HepG2 (cell line): ENCODE measurements at regions not wholly inside any gene's neighbourhood (a gene's known extent, or its start where the extent isn't known, plus 50 kb on each side); places are given as distances from the start of the nearest gene placed in this dataset.
A peak's percentile ranks its signal among the peaks of the same experiment; 100 is the strongest.

ENCODE experiments used
- CBX1 ChIP-seq: IDR thresholded peaks from one replicate; pipeline ENCODE4 v1.6.1; 2016; ENCODE audit warnings: antibody characterized with exemption, low read depth
- DR1 ChIP-seq: sonication (generic); formaldehyde crosslinking; IDR thresholded peaks from 2 replicates; pipeline ENCODE4 v1.8.0; 2021; ENCODE audit warnings: mild to moderate bottlenecking, missing genetic modification reagents, inconsistent platforms
- ETV6 ChIP-seq: sonication (generic); formaldehyde crosslinking; conservative IDR thresholded peaks from 2 replicates; pipeline ENCODE4 v1.4.0; 2020; ENCODE audit warnings: missing genetic modification reagents
- FOXO1 ChIP-seq: sonication (generic); formaldehyde crosslinking; IDR thresholded peaks from 2 replicates; pipeline ENCODE4 v1.4.0; 2020; ENCODE audit warnings: missing genetic modification reagents
- GPN1 ChIP-seq: sonication (generic); formaldehyde crosslinking; IDR thresholded peaks from 2 replicates; pipeline ENCODE4 v1.5.1; 2020; ENCODE audit warnings: missing genetic modification reagents, borderline replicate concordance
- IRF2 ChIP-seq: IDR thresholded peaks from 2 replicates; pipeline ENCODE4 v1.6.1; 2018; ENCODE audit warnings: missing genetic modification reagents, missing compliant biosample characterization
- MAZ ChIP-seq, 2 experiments: sonication (generic) in 1 of 2; formaldehyde crosslinking in 1 of 2; IDR thresholded peaks; 2 replicates each; pipeline versions ENCODE4 v1.5.0 to v1.6.1; 2012 to 2020; ENCODE audit warnings: low read depth in 2 of 2, mild to moderate bottlenecking in 2 of 2, borderline replicate concordance in 1 of 2, improper control_type of control experiment in 1 of 2, low read length in 1 of 2, missing genetic modification reagents in 1 of 2, moderate library complexity in 1 of 2
- MZF1 ChIP-seq: sonication (generic); formaldehyde crosslinking; IDR thresholded peaks from 2 replicates; pipeline ENCODE4 v1.8.1; 2023; ENCODE audit warnings: mild to moderate bottlenecking, missing genetic modification reagents, borderline replicate concordance
- NONO ChIP-seq, 2 experiments: fragments of 450-650 bp in 1 of 2; sonication (generic) in 1 of 2; formaldehyde crosslinking in 1 of 2; IDR thresholded peaks in 1 of 2; conservative IDR thresholded peaks in 1 of 2; 2 replicates each; pipeline versions ENCODE4 v1.6.1 to v1.8.0; 2017 to 2022; ENCODE audit warnings: mild to moderate bottlenecking in 1 of 2, missing genetic modification reagents in 1 of 2, moderate library complexity in 1 of 2
- NR2F6 ChIP-seq, 2 experiments: IDR thresholded peaks; 2 replicates each; pipeline ENCODE4 v1.6.1; 2016; ENCODE audit warnings: antibody characterized with exemption in 1 of 2, mild to moderate bottlenecking in 1 of 2
- PHF20 ChIP-seq: sonication (generic); formaldehyde crosslinking; IDR thresholded peaks from 2 replicates; pipeline ENCODE4 v1.5.0; 2020; ENCODE audit warnings: mild to moderate bottlenecking, missing genetic modification reagents
- TRAFD1 ChIP-seq: sonication (generic); formaldehyde crosslinking; IDR thresholded peaks from 2 replicates; pipeline ENCODE4 v1.5.1; 2020; ENCODE audit warnings: missing genetic modification reagents, mild to moderate bottlenecking, borderline replicate concordance
- XBP1 ChIP-seq: sonication (generic); formaldehyde crosslinking; IDR thresholded peaks from 2 replicates; pipeline ENCODE4 v1.5.0; 2020; ENCODE audit warnings: missing genetic modification reagents
- ZFYVE20 ChIP-seq: sonication (generic); formaldehyde crosslinking; IDR thresholded peaks from 2 replicates; pipeline ENCODE4 v1.8.0; 2023; ENCODE audit warnings: low read depth, mild to moderate bottlenecking, moderate library complexity, missing genetic modification reagents, borderline replicate concordance
- ZNF354B ChIP-seq: sonication (generic); formaldehyde crosslinking; IDR thresholded peaks from 2 replicates; pipeline ENCODE4 v1.8.0; 2022; ENCODE audit warnings: mild to moderate bottlenecking, missing genetic modification reagents
- ZNF501 ChIP-seq: sonication (generic); formaldehyde crosslinking; IDR thresholded peaks from 2 replicates; pipeline ENCODE4 v1.5.1; 2020; ENCODE audit warnings: mild to moderate bottlenecking, moderate library complexity, missing genetic modification reagents
- ZNF563 ChIP-seq: sonication (generic); formaldehyde crosslinking; IDR thresholded peaks from 2 replicates; pipeline ENCODE4 v1.8.0; 2022; ENCODE audit warnings: mild to moderate bottlenecking, moderate library complexity, missing genetic modification reagents
- ZNF580 ChIP-seq: IDR thresholded peaks from 2 replicates; pipeline ENCODE4 v1.6.1; 2016; ENCODE audit warnings: low read depth, borderline replicate concordance
- ZNF615 ChIP-seq: sonication (generic); formaldehyde crosslinking; IDR thresholded peaks from 2 replicates; pipeline ENCODE4 v1.5.0; 2020; ENCODE audit warnings: mild to moderate bottlenecking, missing genetic modification reagents, borderline replicate concordance
- ZNF800 ChIP-seq: sonication (generic); formaldehyde crosslinking; IDR thresholded peaks from 2 replicates; pipeline ENCODE4 v1.4.0; 2020; ENCODE audit warnings: missing genetic modification reagents
- ZNF816 ChIP-seq: sonication (generic); formaldehyde crosslinking; IDR thresholded peaks from 2 replicates; pipeline ENCODE4 v1.8.0; 2022; ENCODE audit warnings: missing genetic modification reagents, mild to moderate bottlenecking, borderline replicate concordance
- TF ChIP-seq, protein P1 (sequence below): IDR thresholded peaks from 2 replicates; pipeline ENCODE4 v1.6.1; 2016; ENCODE audit warnings: mild to moderate bottlenecking
- TF ChIP-seq, protein P2 (sequence below): sonication (generic); formaldehyde crosslinking; IDR thresholded peaks from 2 replicates; pipeline ENCODE4 v1.4.0; 2020; ENCODE audit warnings: missing genetic modification reagents, borderline replicate concordance

DNA sequence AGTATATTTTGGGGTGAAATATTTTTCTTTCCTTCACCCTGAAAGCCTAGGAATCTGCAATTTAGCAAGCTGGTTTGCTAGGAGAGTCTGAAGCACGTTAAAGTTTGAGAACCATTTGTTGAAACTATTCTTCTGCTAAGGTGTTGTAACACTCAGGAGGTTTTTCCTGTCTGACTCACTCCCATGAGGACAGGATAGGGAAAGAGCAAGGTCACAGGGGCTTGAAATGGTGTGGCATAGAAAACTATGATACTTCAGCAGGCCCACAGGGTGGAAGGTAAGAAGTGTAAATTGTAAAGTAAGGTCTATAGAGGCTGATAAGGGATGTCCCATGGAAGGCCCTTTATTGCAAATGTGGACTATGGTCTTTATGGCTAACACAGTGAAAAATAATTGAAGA lies 177.7 kb upstream of the ZC3H15 start (continued):
- TF ChIP-seq, protein P1, sequence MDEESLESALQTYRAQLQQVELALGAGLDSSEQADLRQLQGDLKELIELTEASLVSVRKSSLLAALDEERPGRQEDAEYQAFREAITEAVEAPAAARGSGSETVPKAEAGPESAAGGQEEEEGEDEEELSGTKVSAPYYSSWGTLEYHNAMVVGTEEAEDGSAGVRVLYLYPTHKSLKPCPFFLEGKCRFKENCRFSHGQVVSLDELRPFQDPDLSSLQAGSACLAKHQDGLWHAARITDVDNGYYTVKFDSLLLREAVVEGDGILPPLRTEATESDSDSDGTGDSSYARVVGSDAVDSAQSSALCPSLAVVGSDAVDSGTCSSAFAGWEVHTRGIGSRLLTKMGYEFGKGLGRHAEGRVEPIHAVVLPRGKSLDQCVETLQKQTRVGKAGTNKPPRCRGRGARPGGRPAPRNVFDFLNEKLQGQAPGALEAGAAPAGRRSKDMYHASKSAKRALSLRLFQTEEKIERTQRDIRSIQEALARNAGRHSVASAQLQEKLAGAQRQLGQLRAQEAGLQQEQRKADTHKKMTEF = peak; percentile 55
- TF ChIP-seq CBX1 = no peak
- no peak for TF ChIP-seq XBP1 (CRISPR knock-in tag)
- TF ChIP-seq TRAFD1 = no peak
- no peak for TF ChIP-seq ZNF615 (CRISPR knock-in tag)
- TF ChIP-seq NR2F6 (IDR thresholded peaks at IDR 0.05) = no peak
- TF ChIP-seq NR2F6 (CRISPR knock-in tag; IDR thresholded peaks at IDR 0.05) = 0 out of 2 replicates have a peak, but pooled peaks have one; percentile 26
- no peak for TF ChIP-seq ZFYVE20 (CRISPR knock-in tag)
- TF ChIP-seq MZF1 (CRISPR knock-in tag) = no peak
- TF ChIP-seq PHF20 (CRISPR knock-in tag) = no peak
- TF ChIP-seq ZNF580 (CRISPR knock-in tag) = no peak
- no peak for TF ChIP-seq MAZ (IDR thresholded peaks at IDR 0.05; ENCODE audit: borderline replicate concordance, low read depth, low read length)
- TF ChIP-seq MAZ (CRISPR knock-in tag; IDR thresholded peaks at IDR 0.05; ENCODE audit: low read depth) = no peak
- no peak; the same call in 1 of the 2 replicates for TF ChIP-seq FOXO1
- no peak for TF ChIP-seq GPN1 (CRISPR knock-in tag)
- TF ChIP-seq ZNF816 (CRISPR knock-in tag) = no peak
- TF ChIP-seq ETV6 (CRISPR knock-in tag) = no peak
- TF ChIP-seq IRF2 (CRISPR knock-in tag) = peak; percentile 37; the same call in 1 of the 2 replicates
- TF ChIP-seq, protein P2, sequence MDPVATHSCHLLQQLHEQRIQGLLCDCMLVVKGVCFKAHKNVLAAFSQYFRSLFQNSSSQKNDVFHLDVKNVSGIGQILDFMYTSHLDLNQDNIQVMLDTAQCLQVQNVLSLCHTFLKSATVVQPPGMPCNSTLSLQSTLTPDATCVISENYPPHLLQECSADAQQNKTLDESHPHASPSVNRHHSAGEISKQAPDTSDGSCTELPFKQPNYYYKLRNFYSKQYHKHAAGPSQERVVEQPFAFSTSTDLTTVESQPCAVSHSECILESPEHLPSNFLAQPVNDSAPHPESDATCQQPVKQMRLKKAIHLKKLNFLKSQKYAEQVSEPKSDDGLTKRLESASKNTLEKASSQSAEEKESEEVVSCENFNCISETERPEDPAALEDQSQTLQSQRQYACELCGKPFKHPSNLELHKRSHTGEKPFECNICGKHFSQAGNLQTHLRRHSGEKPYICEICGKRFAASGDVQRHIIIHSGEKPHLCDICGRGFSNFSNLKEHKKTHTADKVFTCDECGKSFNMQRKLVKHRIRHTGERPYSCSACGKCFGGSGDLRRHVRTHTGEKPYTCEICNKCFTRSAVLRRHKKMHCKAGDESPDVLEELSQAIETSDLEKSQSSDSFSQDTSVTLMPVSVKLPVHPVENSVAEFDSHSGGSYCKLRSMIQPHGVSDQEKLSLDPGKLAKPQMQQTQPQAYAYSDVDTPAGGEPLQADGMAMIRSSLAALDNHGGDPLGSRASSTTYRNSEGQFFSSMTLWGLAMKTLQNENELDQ = no peak
- TF ChIP-seq NONO (IDR thresholded peaks at IDR 0.05) = no peak
- no peak for TF ChIP-seq NONO (CRISPR knock-in tag; conservative IDR thresholded peaks at IDR 0.05)
- no peak for TF ChIP-seq ZNF501 (CRISPR knock-in tag)
- TF ChIP-seq ZNF563 (CRISPR knock-in tag) = no peak
- no peak for TF ChIP-seq ZNF354B (CRISPR knock-in tag)
- TF ChIP-seq DR1 (CRISPR knock-in tag) = no peak
- TF ChIP-seq ZNF800 = no peak
